GM10266 (cell line): ENCODE measurements at regions not wholly inside any gene's neighbourhood (a gene's known extent, or its start where the extent isn't known, plus 50 kb on each side); places are given as distances from the start of the nearest gene placed in this dataset.

Experiments used
- DNase-seq: peaks from one replicate; pipeline ENCODE4 v3.0.0; 2012; ENCODE audit errors: extremely low spot score
- TF ChIP-seq, protein P1 (sequence below): IDR thresholded peaks from 2 replicates; pipeline ENCODE4 v1.5.1; 2012; ENCODE audit warnings: mild to moderate bottlenecking, low read depth; ENCODE audit not compliant: control insufficient read depth, insufficient read depth; ENCODE audit errors: missing control alignments

DNA sequence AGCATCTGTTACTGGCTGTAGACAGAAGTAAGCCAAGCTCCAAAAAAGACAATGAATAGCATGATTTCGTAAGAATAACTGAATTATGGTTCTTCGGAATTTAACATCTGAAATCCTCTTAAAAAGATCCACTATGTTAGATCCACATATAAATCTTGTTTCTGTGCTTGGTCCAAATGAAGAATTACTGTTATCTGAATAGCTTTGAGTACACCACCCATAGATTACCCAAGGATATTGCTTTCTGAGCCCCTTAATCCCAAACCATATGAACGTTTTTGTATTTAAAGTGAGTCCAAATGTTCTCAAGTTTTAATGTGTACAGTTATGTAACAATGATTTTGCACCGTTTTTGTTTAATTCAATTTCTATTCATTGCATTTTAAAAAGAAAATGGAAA, 124.9 kb downstream of the DSC3 start:
- TF ChIP-seq, protein P1, sequence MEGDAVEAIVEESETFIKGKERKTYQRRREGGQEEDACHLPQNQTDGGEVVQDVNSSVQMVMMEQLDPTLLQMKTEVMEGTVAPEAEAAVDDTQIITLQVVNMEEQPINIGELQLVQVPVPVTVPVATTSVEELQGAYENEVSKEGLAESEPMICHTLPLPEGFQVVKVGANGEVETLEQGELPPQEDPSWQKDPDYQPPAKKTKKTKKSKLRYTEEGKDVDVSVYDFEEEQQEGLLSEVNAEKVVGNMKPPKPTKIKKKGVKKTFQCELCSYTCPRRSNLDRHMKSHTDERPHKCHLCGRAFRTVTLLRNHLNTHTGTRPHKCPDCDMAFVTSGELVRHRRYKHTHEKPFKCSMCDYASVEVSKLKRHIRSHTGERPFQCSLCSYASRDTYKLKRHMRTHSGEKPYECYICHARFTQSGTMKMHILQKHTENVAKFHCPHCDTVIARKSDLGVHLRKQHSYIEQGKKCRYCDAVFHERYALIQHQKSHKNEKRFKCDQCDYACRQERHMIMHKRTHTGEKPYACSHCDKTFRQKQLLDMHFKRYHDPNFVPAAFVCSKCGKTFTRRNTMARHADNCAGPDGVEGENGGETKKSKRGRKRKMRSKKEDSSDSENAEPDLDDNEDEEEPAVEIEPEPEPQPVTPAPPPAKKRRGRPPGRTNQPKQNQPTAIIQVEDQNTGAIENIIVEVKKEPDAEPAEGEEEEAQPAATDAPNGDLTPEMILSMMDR, result no peak
- no peak for DNase-seq

- TF ChIP-seq, protein P1, result no peak
- DNase-seq, result no peak
Measured at GRCh38 chr18:30915336-30915988, 127.1 kb downstream of the DSC3 start.

GRCh38 chr18:30908381-30908780, 134.2 kb downstream of the DSC3 start:
- TF ChIP-seq, protein P1, result no peak
- DNase-seq, result no peak

DNA sequence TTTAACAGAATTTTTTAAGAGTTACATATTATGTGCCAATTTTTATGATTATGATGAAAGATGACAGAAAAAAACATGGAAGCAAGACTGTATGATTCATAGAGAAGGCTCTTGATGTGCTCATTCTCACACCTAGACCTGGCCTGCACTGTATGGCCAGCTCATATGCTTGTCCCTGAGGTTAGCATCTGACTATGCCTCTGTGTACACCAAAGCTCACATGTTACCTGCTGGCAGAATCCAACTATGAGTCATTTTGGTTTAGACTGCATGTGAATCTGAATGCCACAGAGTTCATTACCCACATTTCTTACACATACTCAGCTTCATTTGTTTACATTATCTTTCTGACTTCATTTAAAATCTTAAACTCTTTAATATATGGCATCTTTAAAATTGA, 139.0 kb downstream of the DSC3 start:
- TF ChIP-seq, protein P1, result no peak
- no peak for DNase-seq

GRCh38 chr18:30889519-30890301, 152.8 kb downstream of the DSC3 start:
- no peak for DNase-seq
- TF ChIP-seq, protein P1, result no peak

DNA sequence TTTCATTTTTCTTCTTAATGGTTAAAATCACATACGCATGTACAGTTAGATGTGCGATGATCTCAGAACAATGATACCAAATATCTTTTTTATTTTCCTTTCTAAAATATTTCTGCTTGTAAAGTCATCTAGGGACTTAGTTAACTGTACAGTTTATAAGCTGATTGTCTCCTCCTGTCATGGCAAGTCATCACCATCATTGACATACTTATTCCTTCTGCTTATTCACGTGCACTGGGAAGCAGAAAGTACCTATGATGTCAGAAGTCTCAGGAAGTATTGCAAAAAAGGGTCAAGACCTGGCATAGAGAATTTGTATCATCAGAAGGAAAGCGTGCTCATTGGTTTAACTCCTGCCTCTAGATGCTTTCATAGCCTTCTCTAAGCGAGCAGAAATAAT, 154.2 kb downstream of the DSC3 start:
- TF ChIP-seq, protein P1, result no peak
- no peak for DNase-seq

- TF ChIP-seq, protein P1, result no peak
- DNase-seq, result no peak
Measured at GRCh38 chr18:30886998-30887397, 155.5 kb downstream of the DSC3 start.
